GM21526 (cell line): ENCODE measurements at regions not wholly inside any gene's neighbourhood (a gene's known extent, or its start where the extent isn't known, plus 50 kb on each side); places are given as distances from the start of the nearest gene placed in this dataset.
"Not testable (repeated sequence)": the region's sequence is repeated elsewhere in the genome, so short reads cannot be mapped to it uniquely, and the experiment has no call there.

Experiments
- ATAC-seq: cut with Tn5 transposase; IDR thresholded peaks from one replicate; pipeline ENCODE4 v1.9.1; 2021; ENCODE audit warnings: moderate library complexity; ENCODE audit not compliant: unreplicated experiment, low FRiP score

- no peak for ATAC-seq
Measured at GRCh38 chr11:127804747-127805400, 782.5 kb downstream of the ETS1 start.

- ATAC-seq, result no peak
Measured at GRCh38 chr11:127803755-127804154, 783.6 kb downstream of the ETS1 start.

GRCh38 chr11:127800989-127801688 is 786.2 kb downstream of the ETS1 start:
- ATAC-seq, result no peak

- ATAC-seq, result no peak
Measured at GRCh38 chr11:127795326-127795725, 792.0 kb downstream of the ETS1 start.

GRCh38 chr11:127791844-127792243 is 791.3 kb upstream of the KIRREL3 start:
- ATAC-seq, result no peak

- no peak for ATAC-seq
Measured at GRCh38 chr11:127790592-127790991, 790.0 kb upstream of the KIRREL3 start.

GRCh38 chr11:127789927-127790326 is 789.4 kb upstream of the KIRREL3 start:
- peak; percentile 53 for ATAC-seq

GRCh38 chr11:127772938-127773337 is 772.4 kb upstream of the KIRREL3 start:
- not testable (repeated sequence) for ATAC-seq

GRCh38 chr11:127768931-127769330 is 768.4 kb upstream of the KIRREL3 start:
- ATAC-seq, result not testable (repeated sequence)

GRCh38 chr11:127766734-127767133 is 766.2 kb upstream of the KIRREL3 start:
- no peak for ATAC-seq

GRCh38 chr11:127738771-127739286 is 738.3 kb upstream of the KIRREL3 start:
- no peak for ATAC-seq

GRCh38 chr11:127737499-127737898 is 736.9 kb upstream of the KIRREL3 start:
- no peak for ATAC-seq

GRCh38 chr11:127733552-127733951 is 733.0 kb upstream of the KIRREL3 start:
- ATAC-seq, result no peak

GRCh38 chr11:127726367-127726766 is 725.8 kb upstream of the KIRREL3 start:
- no peak for ATAC-seq

- ATAC-seq, result no peak
Measured at GRCh38 chr11:127723714-127724113, 723.1 kb upstream of the KIRREL3 start.

GRCh38 chr11:127713226-127713625 is 712.7 kb upstream of the KIRREL3 start:
- ATAC-seq, result no peak

GRCh38 chr11:127711748-127712147 is 711.2 kb upstream of the KIRREL3 start:
- no peak for ATAC-seq

- no peak for ATAC-seq
Measured at GRCh38 chr11:127710831-127711230, 710.3 kb upstream of the KIRREL3 start.

- no peak for ATAC-seq
Measured at GRCh38 chr11:127709960-127710359, 709.4 kb upstream of the KIRREL3 start.

- no peak for ATAC-seq
Measured at GRCh38 chr11:127693686-127694085, 693.1 kb upstream of the KIRREL3 start.

GRCh38 chr11:127683321-127683720 is 682.8 kb upstream of the KIRREL3 start:
- ATAC-seq, result no peak
